Fibroblast of lung (primary cell): ENCODE measurements at regions not wholly inside any gene's neighbourhood (a gene's known extent, or its start where the extent isn't known, plus 50 kb on each side); places are given as distances from the start of the nearest gene placed in this dataset.

Experiments used
- DNase-seq, 2 donors: peaks; one replicate each; pipeline versions ENCODE4 v3.0.0 to v3.0.0-alpha.2; 2010; ENCODE audit warnings: low read depth in 2 of 2
- H2AFZ ChIP-seq: 2 replicates; pipeline ENCODE4 v1.5.1; 2012; ENCODE audit warnings: low read length, control low read depth, inconsistent platforms
- H3K27ac ChIP-seq: 2 replicates; pipeline ENCODE4 v1.5.1; 2011; ENCODE audit warnings: low read length, control low read depth; ENCODE audit not compliant: insufficient read depth
- H3K27me3 ChIP-seq: 2 replicates; pipeline ENCODE4 v1.5.1; 2011; ENCODE audit warnings: mild to moderate bottlenecking, low read length; ENCODE audit not compliant: control insufficient read depth, insufficient read depth
- H3K36me3 ChIP-seq: 2 replicates; pipeline ENCODE4 v1.5.1; 2011; ENCODE audit warnings: low read length; ENCODE audit not compliant: control insufficient read depth, insufficient read depth
- H3K4me1 ChIP-seq: 2 replicates; pipeline ENCODE4 v1.5.1; 2011; ENCODE audit warnings: low read length; ENCODE audit not compliant: control insufficient read depth, insufficient read depth; ENCODE audit errors: extremely low read depth
- H3K4me2 ChIP-seq: 2 replicates; pipeline ENCODE4 v1.5.1; 2011; ENCODE audit warnings: low read length, control low read depth; ENCODE audit not compliant: insufficient read depth; ENCODE audit errors: extremely low read depth
- H3K4me3 ChIP-seq, 4 experiments: fragments of 200-600 bp in 1 of 4; sonication (generic) in 1 of 4; replicated peaks in 1 of 4; 2 replicates each; pipeline ENCODE4 v1.5.1; 2011 to 2016; ENCODE audit warnings: low read length in 4 of 4, low read depth in 3 of 4, mild to moderate bottlenecking in 3 of 4, control low read depth in 2 of 4, inconsistent platforms in 1 of 4, mixed read lengths in 1 of 4; ENCODE audit not compliant: insufficient read depth in 1 of 4; ENCODE audit errors: control extremely low read depth in 1 of 4
- H3K79me2 ChIP-seq: 2 replicates; pipeline ENCODE4 v1.5.1; 2012; ENCODE audit warnings: mild to moderate bottlenecking, low read length, inconsistent platforms; ENCODE audit not compliant: control insufficient read depth, insufficient read depth
- H3K9ac ChIP-seq: 2 replicates; pipeline ENCODE4 v1.5.1; 2011; ENCODE audit warnings: mild to moderate bottlenecking, low read length, control low read depth; ENCODE audit not compliant: insufficient read depth
- H3K9me3 ChIP-seq: 2 replicates; pipeline ENCODE4 v1.5.1; 2012; ENCODE audit warnings: low read depth, low read length; ENCODE audit not compliant: control insufficient read depth, insufficient read depth
- H4K20me1 ChIP-seq: 2 replicates; pipeline ENCODE4 v1.5.1; 2011; ENCODE audit warnings: low read length; ENCODE audit not compliant: control insufficient read depth, insufficient read depth; ENCODE audit errors: extremely low read depth
- EZH2 ChIP-seq: IDR thresholded peaks from 2 replicates; pipeline ENCODE4 v1.5.1; 2012; ENCODE audit warnings: low read length, control low read depth, mild to moderate bottlenecking; ENCODE audit errors: missing control alignments
- TF ChIP-seq, protein P1 (sequence below), 2 donors: IDR thresholded peaks in 1 of 2; conservative IDR thresholded peaks in 1 of 2; 1 replicate in 1 of 2; 2 replicates in 1 of 2; pipeline ENCODE4 v1.5.1; 2011 to 2012; ENCODE audit warnings: low read length in 2 of 2, control low read depth in 1 of 2, inconsistent platforms in 1 of 2, low read depth in 1 of 2, mild to moderate bottlenecking in 1 of 2

- no peak for TF ChIP-seq EZH2
- TF ChIP-seq, protein P1, sequence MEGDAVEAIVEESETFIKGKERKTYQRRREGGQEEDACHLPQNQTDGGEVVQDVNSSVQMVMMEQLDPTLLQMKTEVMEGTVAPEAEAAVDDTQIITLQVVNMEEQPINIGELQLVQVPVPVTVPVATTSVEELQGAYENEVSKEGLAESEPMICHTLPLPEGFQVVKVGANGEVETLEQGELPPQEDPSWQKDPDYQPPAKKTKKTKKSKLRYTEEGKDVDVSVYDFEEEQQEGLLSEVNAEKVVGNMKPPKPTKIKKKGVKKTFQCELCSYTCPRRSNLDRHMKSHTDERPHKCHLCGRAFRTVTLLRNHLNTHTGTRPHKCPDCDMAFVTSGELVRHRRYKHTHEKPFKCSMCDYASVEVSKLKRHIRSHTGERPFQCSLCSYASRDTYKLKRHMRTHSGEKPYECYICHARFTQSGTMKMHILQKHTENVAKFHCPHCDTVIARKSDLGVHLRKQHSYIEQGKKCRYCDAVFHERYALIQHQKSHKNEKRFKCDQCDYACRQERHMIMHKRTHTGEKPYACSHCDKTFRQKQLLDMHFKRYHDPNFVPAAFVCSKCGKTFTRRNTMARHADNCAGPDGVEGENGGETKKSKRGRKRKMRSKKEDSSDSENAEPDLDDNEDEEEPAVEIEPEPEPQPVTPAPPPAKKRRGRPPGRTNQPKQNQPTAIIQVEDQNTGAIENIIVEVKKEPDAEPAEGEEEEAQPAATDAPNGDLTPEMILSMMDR (conservative IDR thresholded peaks at IDR 0.05 in 1 of 2, IDR thresholded peaks at IDR 0.05 in 1 of 2; ENCODE audit: low read depth in 1 of 2, low read length in 2 of 2) = no peak
Observed at GRCh38 chr5:97580746-97581145, 397.7 kb upstream of the RIOK2 start.

DNA sequence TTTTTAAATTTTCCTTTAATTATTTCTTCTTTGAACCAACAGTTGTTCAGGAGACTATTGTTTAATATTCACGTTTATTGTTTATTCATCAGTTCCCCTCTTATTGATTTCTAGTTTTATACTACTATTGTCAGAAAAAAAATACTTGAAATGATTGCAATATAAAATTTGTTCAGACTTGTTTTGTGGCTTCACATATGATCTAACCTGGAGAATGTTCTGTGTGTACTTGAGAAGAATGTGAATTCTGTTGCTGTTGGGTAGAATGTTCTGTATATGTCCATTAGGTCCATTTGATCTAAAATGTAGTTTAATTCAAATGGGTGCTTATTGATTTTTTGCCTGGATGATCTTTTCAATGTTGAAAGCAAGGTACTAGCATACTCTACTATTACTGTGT, 408.7 kb upstream of the RIOK2 start:
- Histone ChIP-seq H3K79me2 (no peaks in the 10 kb centered on the region), H3K4me2 (no peak overlapping the region), H3K27me3 (no peaks in the 10 kb centered on the region), H3K4me1 (no peaks in the 10 kb centered on the region), H3K36me3 (no peaks in the 10 kb centered on the region), H2AFZ (no peak overlapping the region), H3K27ac (no peak overlapping the region), H4K20me1 (no peaks in the 10 kb centered on the region), H3K9me3 (no peaks in the 10 kb centered on the region), H3K4me3 (no peak overlapping the region), H3K9ac (no peak overlapping the region)
- TF ChIP-seq EZH2 = no peak
- TF ChIP-seq, protein P1 (conservative IDR thresholded peaks at IDR 0.05 in 1 of 2, IDR thresholded peaks at IDR 0.05 in 1 of 2; ENCODE audit: low read depth in 1 of 2, low read length in 2 of 2) = no peak
- no peak for DNase-seq

More at GRCh38 chr5:97580746-97581145, 397.7 kb upstream of the RIOK2 start:
- Histone ChIP-seq H3K79me2 (no peaks in the 10 kb centered on the region), H3K27ac (no peak overlapping the region), H3K4me1 (no peaks in the 10 kb centered on the region), H3K9ac (no peak overlapping the region), H3K27me3 (no peaks in the 10 kb centered on the region), H4K20me1 (no peaks in the 10 kb centered on the region), H3K4me2 (no peak overlapping the region), H2AFZ (no peak overlapping the region), H3K4me3 (no peak overlapping the region), H3K9me3 (no peaks in the 10 kb centered on the region), H3K36me3 (no peaks in the 10 kb centered on the region)
- DNase-seq = no peak

DNA sequence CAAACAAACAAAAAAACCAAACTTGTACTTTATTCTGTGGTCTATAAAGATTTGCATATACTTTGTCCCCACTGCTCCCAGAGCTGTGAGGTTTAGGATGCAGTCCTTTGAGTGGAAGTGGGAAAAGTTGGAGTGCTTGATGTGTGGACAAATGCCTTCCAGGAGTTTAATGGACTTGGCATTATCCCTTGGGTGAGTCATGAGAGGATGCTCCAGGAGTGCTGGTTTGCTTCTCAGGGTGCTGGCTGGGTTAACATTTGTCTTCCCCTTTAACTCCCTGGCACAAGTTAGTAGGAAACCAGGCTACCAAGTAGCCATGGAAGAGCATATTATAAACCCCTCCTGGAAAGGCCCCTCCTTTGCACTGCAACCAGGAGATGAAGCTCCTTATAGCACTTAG, 417.4 kb upstream of the RIOK2 start:
- H3K9ac ChIP-seq = no peak overlapping the region
- H3K36me3 ChIP-seq = no peaks in the 10 kb centered on the region
- no peaks in the 10 kb centered on the region for H3K9me3 ChIP-seq
- no peak overlapping the region for H2AFZ ChIP-seq
- H3K4me3 ChIP-seq = no peak overlapping the region
- TF ChIP-seq, protein P1 (conservative IDR thresholded peaks at IDR 0.05 in 1 of 2, IDR thresholded peaks at IDR 0.05 in 1 of 2; ENCODE audit: low read depth in 1 of 2, low read length in 2 of 2) = no peak
- TF ChIP-seq EZH2 = no peak
- H3K4me1 ChIP-seq = no peaks in the 10 kb centered on the region
- no peaks in the 10 kb centered on the region for H3K27me3 ChIP-seq
- no peak overlapping the region for H3K4me2 ChIP-seq
- no peaks in the 10 kb centered on the region for H3K79me2 ChIP-seq
- DNase-seq = no peak
- H3K27ac ChIP-seq = no peak overlapping the region
- no peaks in the 10 kb centered on the region for H4K20me1 ChIP-seq
